ELR (cell line): ENCODE measurements at regions not wholly inside any gene's neighbourhood (a gene's known extent, or its start where the extent isn't known, plus 50 kb on each side); places are given as distances from the start of the nearest gene placed in this dataset.

Source experiments
- DNase-seq: peaks from one replicate; pipeline ENCODE4 v3.0.0-alpha.2; 2015; ENCODE audit warnings: low read depth

DNA sequence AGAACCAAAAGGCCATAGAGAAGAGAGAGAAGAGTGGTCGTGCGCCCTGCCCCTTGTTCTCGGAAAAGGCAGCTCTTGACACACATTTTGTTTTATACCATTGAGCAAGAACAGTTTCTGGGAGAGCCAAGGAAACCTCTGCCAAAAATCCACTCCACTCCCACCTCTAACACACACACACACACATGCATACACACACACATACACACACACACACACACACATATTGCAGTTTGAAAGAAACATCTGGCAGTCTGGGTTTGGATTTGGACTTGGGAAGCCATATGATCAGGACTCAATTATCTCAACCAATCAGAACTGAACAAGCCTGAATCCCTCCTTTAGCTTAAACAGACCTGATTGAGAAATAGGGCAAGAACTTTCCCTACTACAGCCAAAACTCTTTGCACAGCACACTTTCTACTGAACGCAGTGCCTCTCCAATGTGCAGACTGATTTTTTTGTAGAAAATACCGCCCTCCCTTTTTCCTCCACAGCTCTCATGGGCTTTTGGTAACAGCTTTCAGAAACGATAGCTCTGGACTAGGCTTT, 484.0 kb upstream of the ZWINT start:
- no peak for DNase-seq

DNA sequence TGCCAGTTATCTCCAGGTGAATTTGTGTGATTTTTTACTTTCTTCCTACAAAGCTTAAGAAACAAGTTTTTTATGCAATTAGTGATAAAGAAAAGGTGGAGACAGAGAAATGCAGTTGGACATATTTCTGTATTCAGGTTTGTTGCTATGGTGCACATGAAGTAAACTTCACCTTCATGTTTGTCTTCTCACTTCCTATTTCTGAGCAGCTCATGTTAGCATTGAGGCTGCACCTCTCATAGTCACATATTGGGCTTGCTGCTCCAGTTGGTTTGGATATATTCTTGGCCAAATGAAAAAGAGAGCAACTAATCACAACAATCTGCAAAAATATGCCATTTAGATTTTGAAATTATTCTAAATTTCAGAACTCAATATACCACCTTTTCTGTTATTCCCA, 475.6 kb upstream of the ZWINT start:
- no peak for DNase-seq

DNA sequence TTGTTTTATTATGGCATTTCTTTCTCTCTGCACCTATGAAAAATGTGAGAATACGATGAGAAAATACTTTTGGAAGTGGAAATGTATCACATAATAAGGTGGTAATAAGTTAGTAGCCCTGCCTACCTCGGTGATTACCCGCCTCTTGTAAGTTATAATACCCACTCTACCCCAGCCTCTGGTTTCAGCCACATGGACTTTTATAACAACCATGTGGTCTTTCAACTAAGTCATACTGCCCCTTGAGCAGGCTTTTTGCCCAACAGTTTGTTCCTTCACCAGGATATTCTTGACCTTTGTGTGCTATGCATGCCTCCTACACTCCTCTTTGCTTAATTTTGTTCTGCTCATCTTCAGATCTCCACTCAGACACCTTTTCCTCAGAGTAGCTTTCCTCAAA, 470.6 kb upstream of the ZWINT start:
- DNase-seq = no peak

DNA sequence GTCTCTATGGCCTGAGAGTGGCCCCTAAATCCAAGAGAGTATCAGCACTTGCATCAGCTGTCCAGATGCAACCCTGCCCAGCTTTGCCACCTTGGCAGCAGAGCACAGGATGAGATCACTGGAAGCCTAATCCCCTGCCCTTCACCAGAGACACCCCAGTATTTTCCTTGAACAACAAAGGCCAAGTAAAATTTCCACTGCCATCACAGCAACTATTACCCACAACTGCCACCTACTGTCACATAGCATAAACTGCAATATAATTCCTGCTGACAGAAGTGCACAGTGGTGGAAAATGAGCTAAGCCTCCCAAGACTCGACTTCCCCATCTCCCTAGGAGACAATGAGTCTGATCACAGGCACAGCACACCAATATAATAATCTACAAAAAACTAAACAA, 462.8 kb upstream of the ZWINT start:
- DNase-seq = no peak

DNA sequence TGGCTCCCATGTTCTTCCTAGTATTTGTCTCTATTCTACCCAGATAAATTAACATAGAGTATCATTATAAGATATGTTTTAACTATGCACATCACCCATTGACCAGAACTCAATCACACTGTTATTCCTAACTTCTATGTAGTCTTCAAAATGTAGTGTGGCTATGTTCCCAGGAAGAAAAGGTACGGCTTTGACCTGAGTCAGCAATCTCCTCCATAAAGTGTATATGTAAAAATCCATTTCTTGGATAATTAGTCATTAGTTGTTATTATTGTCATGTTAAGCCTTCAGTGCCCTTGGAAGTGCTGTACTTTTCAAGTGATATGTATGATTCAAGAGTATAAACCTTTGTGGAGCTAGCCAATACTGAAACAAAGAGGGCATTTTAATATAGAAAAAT, 444.0 kb upstream of the ZWINT start:
- no peak for DNase-seq

DNA sequence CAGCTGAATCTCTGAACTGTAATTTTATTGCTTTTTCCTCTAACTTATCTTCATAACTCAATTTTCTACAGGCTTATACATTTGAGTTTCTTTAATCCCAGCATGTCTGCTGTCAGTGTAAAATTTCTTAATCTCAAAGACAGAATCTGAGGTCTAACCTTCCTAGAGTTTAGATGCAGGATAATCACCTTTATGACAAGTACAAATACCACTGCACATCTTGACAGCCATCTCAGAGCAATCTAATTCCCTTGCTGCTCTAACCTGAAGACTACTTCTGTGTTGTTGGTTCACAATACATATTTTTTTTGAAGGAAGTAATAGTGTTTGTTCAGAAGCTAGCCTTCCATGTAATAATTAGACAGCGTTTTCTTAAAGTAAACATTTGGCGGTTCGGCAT, 424.2 kb upstream of the ZWINT start:
- no peak for DNase-seq

DNA sequence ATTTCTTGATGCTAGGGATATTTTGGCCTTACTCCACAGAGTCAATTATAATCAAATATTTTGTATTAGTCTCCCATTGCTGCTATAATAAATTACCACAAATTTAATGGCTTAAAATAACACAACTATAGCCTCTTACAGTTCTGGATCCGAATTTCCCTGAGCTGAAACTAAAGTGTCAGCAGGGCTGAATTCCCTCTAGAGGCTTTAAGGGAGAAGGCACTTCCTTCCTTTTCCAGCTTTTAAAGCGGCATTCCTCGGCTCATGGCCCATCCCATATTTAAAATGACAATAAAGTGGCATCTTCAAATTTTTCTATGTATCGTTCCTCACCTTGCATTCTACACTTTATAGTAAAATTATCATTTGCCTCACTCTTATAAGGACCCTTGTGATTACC, 421.4 kb upstream of the ZWINT start:
- DNase-seq = no peak

DNA sequence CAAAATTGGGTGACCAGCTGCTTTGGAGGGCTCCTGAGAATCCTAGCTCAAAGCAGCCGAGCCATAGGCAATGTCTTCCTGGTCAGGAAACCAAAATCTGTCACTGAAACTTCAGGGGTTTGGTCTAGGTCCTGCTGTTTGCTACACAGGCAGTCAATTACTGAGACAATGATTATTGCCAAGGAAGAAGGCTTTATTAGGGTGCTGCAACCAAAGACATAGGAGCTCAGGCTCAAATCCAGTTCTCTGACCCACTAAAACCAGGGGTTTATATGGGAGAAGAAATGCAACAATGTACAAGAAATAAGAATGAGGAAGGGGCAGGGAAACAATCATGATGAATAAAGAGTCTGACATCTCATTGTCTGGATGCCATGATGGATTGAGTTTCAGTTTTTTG, 410.3 kb upstream of the ZWINT start:
- DNase-seq = no peak

DNA sequence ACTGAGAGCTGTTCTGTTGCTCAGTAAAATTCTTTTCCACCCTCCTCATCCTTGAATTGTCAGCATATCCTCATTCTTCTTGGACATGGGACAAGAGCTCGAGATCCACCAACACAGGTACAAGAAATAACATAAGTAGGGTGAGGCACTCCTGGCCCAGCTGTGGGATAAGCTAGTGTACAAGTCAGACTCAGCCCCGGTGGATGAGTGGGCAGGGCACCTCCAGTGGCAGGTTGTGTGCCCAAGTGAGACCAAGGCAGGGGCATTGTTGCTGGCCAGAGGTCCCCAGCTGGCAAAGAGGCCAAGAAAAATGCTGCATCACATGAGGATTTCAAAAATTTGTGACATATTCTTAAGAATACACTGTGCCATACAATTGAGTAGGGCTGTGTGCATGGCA, 402.0 kb upstream of the ZWINT start:
- DNase-seq = no peak

DNA sequence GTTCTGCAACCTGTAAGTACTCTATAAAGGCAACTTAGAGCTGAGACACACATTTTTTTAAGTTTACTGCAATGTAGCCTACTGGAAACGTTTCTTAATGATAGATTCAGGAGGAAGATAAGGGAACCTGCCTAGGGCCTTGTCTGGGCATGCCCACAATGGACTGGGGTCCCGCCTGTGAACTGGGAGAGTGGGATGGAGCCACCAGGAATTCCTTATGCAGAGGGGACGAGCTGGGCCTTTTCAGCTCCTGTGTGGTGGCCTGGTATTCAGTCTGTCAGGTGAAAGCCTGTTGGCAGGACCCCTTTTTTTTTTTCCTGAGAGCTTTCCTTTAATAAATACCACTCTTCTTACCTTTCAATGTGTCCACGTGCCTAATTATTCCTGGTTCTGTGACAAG, 384.4 kb upstream of the ZWINT start:
- DNase-seq = no peak

DNA sequence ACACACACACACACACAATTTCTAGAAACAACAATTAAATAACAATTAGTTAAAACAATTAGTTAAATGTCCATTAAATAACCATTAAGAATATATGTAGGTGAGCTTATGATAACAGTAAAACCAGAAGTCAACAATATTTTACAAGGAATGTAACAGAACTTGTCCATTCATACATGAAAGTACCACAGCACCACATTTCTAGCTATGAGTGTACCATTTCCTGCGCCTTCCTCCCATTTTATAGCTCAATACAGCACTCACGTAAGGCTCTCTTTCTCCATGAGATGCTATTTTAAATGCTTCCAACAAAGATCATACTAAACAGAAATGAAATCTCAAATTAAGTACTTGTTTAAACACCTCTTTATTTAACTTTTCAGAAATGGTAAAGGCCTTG, 367.3 kb upstream of the ZWINT start:
- DNase-seq = no peak

DNA sequence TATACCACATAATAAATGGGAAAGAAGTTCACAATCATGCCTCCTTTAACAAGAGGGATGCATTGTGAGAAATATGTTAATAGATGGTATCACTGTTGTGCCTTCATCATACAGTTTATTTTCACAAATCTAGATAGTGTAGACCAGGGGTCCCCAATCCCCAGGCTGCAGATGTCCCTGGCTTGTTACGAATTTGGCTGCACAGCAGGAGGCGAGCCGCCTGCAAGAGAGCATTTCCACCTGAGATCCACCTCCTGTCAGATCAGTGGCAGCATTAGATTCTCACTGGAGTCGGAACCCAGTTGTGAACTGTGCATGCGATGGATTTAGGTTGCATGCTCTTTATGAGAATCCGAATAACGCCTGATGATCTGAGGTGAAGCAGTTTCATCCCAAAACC, 361.9 kb upstream of the ZWINT start:
- DNase-seq = no peak

DNA sequence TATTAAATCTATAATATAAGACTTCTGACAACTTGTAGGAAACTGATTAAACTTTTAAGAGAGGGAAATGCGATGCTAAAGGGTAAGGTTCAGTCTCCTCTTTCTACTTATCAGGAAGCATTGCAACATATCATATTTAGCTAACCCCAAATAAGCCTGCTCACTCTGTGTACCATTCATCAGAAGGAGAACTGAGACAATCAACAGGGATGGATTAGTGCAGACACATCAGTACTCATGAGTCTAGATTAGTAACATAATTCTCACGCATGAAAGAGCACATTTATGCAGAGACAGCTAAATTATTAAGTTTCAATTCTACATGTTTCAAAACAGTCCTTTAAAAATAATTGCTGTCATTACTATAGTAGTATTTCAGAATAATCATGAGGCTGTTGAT, 354.2 kb upstream of the ZWINT start:
- DNase-seq = no peak

DNA sequence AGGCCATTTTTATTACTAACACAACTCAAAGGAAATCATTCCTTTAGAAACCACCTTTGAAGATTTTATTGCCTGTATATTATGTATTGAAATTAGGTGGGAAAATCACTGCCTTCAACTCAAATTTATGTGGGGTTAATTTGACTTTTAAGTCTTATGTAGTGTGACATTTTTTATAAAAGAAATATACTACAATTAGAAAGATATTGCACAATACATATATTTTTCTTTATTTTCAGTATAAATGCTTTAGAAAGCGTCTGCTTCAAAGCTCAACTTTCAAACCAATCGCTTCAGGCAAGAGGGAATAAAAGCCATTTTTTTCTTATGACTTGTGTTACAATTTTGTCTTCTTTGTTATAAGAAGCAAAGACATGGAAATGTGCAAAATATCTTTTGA, 337.4 kb upstream of the ZWINT start:
- DNase-seq = no peak

DNA sequence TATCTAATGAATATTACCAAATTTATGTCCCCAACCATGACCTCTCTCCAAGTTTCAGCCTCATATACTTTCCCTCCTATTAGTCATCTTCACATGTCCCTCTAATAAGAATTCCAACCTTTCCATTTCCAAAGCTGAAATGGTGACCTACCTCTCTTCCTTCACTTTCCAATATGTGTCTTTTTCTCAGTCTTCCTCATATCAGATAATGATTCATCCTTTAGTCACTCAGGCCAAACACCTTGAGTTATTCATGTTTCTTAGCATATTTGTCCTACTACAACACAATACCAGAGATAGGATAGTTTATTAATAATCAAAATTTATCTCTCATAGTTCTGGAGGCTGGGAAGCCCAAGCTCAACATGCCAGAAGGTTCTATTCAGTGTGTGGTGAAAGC, 318.5 kb upstream of the ZWINT start:
- no peak for DNase-seq

DNA sequence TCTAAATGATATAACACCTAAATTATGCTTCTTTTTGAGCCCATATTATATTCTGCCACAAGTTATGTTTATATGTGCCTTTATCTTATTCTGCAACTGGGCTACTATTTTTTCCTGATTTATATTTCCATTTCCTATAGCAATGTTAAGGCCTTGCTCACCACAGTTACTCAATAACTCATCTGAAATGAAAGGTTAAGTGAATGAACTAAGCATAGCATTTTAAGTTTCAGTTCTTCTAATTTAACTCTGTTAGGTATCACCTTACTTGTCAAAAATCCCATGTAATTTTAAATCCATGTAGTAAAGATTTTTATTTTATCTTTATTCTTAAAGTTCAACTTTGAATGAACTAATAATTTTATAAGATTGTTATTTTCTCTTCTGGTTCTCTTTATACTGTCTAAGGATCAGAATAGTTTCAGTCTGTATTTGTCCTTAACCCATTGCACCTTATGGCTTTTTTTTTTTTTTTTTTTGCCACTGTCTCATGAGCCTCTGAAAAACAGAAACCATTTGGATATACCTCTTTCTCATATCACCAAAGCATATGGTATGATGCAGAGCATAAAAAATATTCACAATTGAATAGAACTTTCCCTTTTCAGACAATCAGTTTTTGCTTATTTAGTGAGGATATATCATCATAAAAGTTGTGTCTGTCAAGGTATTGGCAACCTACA, 301.8 kb upstream of the ZWINT start:
- no peak for DNase-seq

DNA sequence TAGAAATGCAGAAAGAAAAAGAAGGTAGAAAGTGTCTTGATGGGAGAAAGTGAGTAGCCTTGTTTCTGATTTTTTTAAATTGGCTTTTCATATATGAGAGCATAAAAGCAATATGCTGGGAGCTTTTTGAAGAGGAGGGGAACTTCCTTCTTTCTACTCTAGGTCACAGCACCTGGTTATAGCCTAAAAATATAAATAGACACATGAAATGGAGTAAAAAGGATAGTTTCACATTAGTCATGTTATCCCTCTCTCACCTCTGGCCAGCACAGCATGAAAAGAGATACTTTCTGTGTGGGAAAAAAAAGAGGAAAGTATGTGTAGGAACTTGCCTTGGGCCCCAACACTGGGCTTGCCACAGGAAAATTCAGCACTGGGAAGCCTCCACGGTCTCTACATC, 292.2 kb upstream of the ZWINT start:
- no peak for DNase-seq

DNA sequence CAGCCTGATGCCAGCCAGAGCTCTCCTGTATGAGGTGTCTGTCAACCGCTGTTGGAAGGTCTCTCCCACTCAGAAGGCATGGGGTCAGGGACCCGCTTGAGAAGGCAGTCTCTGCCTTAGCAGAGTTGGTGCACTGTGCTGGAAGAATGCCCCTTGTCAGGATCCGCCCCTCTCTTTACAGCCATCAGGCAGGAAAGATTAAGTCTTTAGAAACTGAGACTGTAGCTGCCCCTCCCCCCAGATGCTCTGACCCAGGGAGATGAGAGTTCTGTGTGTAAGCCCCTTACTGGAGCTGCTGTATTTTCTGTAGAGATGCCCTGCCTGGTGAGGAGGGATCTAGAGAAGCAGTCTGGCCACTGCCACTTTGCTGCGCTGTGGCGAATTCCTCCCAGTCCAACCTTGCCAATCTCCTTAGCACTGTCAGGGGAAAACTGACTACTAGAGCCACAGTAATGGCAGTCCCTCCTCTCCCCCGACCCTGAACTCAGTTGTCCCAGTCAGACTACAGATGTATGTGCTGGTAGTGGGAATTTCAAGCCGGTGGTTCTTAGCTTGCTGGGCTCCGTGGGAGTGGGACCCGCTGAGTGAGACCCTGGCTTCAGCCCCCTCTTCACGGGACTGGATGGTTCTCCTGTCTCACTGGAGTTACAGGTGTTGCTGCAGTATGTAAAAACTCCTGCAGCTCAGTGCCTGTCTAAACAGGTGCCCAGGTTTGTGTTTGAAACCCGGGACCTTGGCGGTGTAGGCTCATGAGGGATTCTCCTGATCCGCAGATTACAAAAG, 285.5 kb upstream of the ZWINT start:
- DNase-seq = no peak

DNA sequence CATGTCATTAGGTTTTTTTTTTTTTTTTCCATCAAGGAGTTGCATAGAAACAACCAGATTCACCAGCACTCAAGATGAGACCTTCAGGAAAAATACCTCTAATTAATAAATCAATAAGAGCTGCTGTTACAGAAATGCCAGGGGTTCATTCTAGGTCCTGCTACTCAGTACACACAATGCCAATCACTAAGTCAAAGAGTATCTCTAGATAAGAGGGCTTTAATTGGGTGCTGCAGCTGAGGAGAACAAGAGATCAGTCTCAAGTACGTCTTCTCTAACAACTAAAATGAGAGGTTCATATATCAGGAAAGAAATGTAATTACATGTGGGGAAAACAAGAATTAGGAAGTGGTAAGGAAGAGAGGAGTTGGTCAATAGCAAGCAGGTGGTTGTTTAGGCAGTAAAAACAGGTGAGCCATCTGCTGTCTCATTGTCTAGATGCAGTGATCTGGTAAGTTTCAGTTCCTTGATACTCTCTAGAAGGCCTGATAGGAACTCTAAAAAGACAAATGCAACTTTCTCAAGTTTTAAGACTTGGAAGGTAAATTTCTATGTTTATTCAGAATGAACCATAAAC, 272.9 kb upstream of the ZWINT start:
- DNase-seq = no peak

DNA sequence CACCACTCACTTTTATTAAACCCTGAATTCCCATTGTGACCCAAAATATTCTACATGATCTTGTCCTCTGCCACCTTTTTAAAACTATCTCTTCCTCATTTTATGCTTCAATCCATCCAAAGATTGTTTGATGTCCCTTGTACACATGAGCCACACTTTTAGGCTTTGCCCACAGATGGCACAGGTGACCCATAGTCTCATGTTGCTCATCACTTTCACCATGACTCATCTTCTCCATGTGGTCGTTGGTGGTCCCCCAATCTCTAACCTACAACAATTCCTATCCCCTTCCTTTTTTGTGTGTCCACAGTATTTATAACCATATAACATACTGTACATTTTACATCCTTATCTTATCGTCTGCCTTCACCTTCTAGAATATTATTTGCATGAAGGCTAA, 271.5 kb upstream of the ZWINT start:
- no peak for DNase-seq

DNA sequence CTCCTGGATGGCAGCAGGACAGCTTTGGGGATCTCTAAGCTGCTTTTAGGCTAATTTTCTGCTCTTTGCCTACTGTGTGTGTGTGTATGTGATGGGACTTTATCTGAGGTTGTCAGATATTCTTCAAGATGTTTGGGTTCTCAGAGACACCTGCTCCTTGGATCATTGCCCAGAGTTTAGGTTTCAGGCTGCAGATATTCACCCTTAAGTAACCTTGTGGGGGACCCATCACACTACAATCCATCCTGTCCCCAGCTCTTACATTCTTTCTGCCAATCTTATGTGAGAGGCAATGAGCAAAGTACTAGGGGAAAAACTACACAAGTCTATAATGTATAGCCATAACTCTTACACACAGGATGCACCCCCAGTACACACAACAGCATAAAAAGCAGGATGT, 263.0 kb upstream of the ZWINT start:
- no peak for DNase-seq

DNA sequence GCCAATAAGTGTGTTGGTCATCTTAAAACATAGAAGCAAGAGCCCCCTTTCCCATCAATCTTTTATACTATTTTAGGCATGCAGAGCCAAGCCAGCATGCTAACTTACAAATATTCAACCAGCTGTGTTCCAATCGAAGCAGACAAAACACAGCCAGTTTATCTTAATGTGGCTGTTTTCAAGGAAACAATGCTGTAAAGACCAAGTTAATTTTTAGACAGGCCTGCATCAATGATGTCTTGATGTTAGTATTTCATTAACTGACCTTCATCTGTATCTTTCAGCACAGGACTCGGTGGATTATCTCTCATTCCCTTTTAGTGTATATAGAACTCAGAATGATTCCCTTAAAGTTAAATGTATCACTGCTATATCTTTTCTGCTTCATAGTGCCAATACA, 262.0 kb upstream of the ZWINT start:
- DNase-seq = no peak

DNA sequence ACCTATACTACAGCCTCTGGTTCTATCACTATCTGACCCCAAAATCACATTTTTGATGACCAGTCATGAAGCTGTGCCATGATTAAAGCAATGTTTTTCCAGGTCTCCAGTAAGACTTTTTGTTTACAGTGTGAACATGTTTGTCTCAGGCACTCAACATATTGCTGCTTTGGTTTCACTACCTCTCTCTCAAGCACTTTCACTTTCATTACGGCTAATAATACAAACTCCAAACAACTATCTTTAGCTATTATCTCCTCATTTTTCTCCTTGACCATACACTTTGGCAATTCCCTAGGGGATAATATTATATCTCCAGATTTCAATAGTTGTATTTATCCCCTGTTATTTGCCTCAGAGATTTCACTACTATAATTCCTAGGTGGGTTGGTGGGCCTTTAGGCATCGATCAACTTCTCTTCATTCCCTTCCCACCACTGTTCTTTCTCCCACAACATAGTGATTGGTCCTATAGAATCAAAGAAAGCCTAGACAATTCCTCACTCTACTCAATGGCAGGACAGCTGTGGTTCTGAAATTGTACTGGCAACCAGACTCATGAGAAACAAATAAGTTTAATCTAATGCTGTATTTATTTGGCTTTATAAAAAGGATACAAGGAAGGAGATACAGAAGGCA, 261.4 kb upstream of the ZWINT start:
- no peak for DNase-seq
